GM23338 (cell line): ENCODE measurements at regions not wholly inside any gene's neighbourhood (a gene's known extent, or its start where the extent isn't known, plus 50 kb on each side); places are given as distances from the start of the nearest gene placed in this dataset.

ENCODE experiments used
- ATAC-seq: fragments of 200-7000 bp; cut with Tn5 transposase; 3 replicates; pipeline ENCODE4 v1.9.1; 2020
- DNase-seq: peaks from one replicate; pipeline ENCODE4 v3.0.0-alpha.2; 2015; ENCODE audit warnings: low spot score
- H2AFZ ChIP-seq: fragments of 200-600 bp; sonication (generic); 2 replicates; pipeline ENCODE4 v1.8.0; 2016; ENCODE audit warnings: antibody characterized with exemption, mild to moderate bottlenecking, moderate library complexity
- H3F3A ChIP-seq: fragments of 200-600 bp; sonication (generic); replicated peaks from 2 replicates; pipeline ENCODE4 v1.8.0; 2017; ENCODE audit warnings: antibody characterized with exemption, mixed run types, low read depth
- H3K27ac ChIP-seq: fragments of 200-600 bp; sonication (generic); 2 replicates; pipeline ENCODE4 v1.6.1; 2016; ENCODE audit warnings: low read depth
- H3K27me3 ChIP-seq: fragments of 200-600 bp; sonication (generic); 2 replicates; pipeline ENCODE4 v1.8.0; 2016; ENCODE audit warnings: mild to moderate bottlenecking, mixed run types, moderate library complexity; ENCODE audit not compliant: insufficient read depth
- H3K36me3 ChIP-seq: fragments of 200-600 bp; sonication (generic); 2 replicates; pipeline ENCODE4 v1.8.0; 2016; ENCODE audit warnings: mild to moderate bottlenecking; ENCODE audit not compliant: insufficient read depth
- H3K4me1 ChIP-seq: fragments of 200-600 bp; sonication (generic); 2 replicates; pipeline ENCODE4 v1.8.0; 2016; ENCODE audit warnings: mild to moderate bottlenecking, moderate library complexity; ENCODE audit not compliant: insufficient read depth
- H3K4me2 ChIP-seq: fragments of 200-600 bp; sonication (generic); 2 replicates; pipeline ENCODE4 v1.7.1; 2017; ENCODE audit warnings: mixed run types
- H3K4me3 ChIP-seq: fragments of 200-600 bp; sonication (generic); 2 replicates; pipeline ENCODE4 v1.6.1; 2016; ENCODE audit warnings: mixed run types
- H3K79me2 ChIP-seq: fragments of 200-600 bp; sonication (generic); replicated peaks from 2 replicates; pipeline ENCODE4 v1.8.0; 2017; ENCODE audit warnings: mild to moderate bottlenecking; ENCODE audit not compliant: insufficient read depth
- H3K9me2 ChIP-seq: fragments of 200-600 bp; sonication (generic); 2 replicates; pipeline ENCODE4 v1.8.0; 2017; ENCODE audit not compliant: insufficient read depth
- H4K20me1 ChIP-seq: fragments of 200-600 bp; sonication (generic); replicated peaks from 2 replicates; pipeline ENCODE4 v1.8.0; 2017; ENCODE audit warnings: mild to moderate bottlenecking; ENCODE audit not compliant: insufficient read depth
- H3K27ac Mint-ChIP-seq: 2 replicates; pipeline ENCODE4 v1.8.0; 2020; ENCODE audit warnings: inconsistent platforms, mild to moderate bottlenecking, moderate library complexity, mixed read lengths
- H3K27me3 Mint-ChIP-seq: 3 replicates; pipeline ENCODE4 v1.8.0; 2022; ENCODE audit warnings: low read depth, mild to moderate bottlenecking, moderate library complexity, mixed read lengths, inconsistent platforms; ENCODE audit not compliant: insufficient read depth, poor library complexity
- H3K36me3 Mint-ChIP-seq: 3 replicates; pipeline ENCODE4 v1.8.0; 2021; ENCODE audit warnings: low read depth, mild to moderate bottlenecking, inconsistent platforms, moderate library complexity, mixed read lengths
- H3K4me1 Mint-ChIP-seq: 3 replicates; pipeline ENCODE4 v1.8.0; 2020; ENCODE audit warnings: mild to moderate bottlenecking, inconsistent platforms, mixed read lengths
- H3K4me3 Mint-ChIP-seq: 3 replicates; pipeline ENCODE4 v1.8.0; 2021; ENCODE audit warnings: moderate library complexity, mild to moderate bottlenecking, inconsistent platforms, mixed read lengths
- H3K9me3 Mint-ChIP-seq: 3 replicates; pipeline ENCODE4 v1.8.0; 2020; ENCODE audit warnings: moderate library complexity, mild to moderate bottlenecking, inconsistent platforms, mixed read lengths
- CREB1 ChIP-seq: fragments of 250-450 bp; sonication (Bioruptor Pico); IDR thresholded peaks from 2 replicates; pipeline ENCODE4 v1.5.0; 2020; ENCODE audit warnings: low read depth, mild to moderate bottlenecking, moderate library complexity
- CTCF ChIP-seq, 2 experiments: fragments of 200-600 bp in 1 of 2; sonication (generic) in 1 of 2; conservative IDR thresholded peaks; 2 replicates each; pipeline versions ENCODE4 v1.5.1 to v1.6.1; 2016 to 2017; ENCODE audit warnings: antibody characterized with exemption in 2 of 2, low read depth in 2 of 2, mild to moderate bottlenecking in 2 of 2, moderate library complexity in 1 of 2
- ETS1 ChIP-seq: IDR thresholded peaks from 2 replicates; pipeline ENCODE4 v1.6.1; 2016; ENCODE audit warnings: antibody characterized with exemption
- EZH2 ChIP-seq: fragments of 200-600 bp; sonication (generic); IDR thresholded peaks from one replicate; pipeline ENCODE4 v1.8.0; 2017; ENCODE audit warnings: antibody characterized with exemption, mild to moderate bottlenecking, low read depth; ENCODE audit not compliant: unreplicated experiment
- EZH2phosphoT487 ChIP-seq: fragments of 200-600 bp; sonication (generic); IDR thresholded peaks from one replicate; pipeline ENCODE4 v1.8.1; 2018; ENCODE audit warnings: antibody characterized with exemption; ENCODE audit not compliant: unreplicated experiment
- JUNB ChIP-seq: IDR thresholded peaks from one replicate; pipeline ENCODE4 v1.6.1; 2016; ENCODE audit warnings: antibody characterized with exemption; ENCODE audit not compliant: unreplicated experiment
- NANOG ChIP-seq: IDR thresholded peaks from 2 replicates; pipeline ENCODE4 v1.6.1; 2016; ENCODE audit warnings: antibody characterized with exemption, borderline replicate concordance
- POLR2AphosphoS5 ChIP-seq: IDR thresholded peaks from 2 replicates; pipeline ENCODE4 v1.6.1; 2016; ENCODE audit warnings: antibody characterized with exemption, low read depth
- REST ChIP-seq: IDR thresholded peaks from one replicate; pipeline ENCODE4 v1.6.1; 2018; ENCODE audit warnings: antibody characterized with exemption; ENCODE audit not compliant: unreplicated experiment
- STAT1 ChIP-seq: IDR thresholded peaks from one replicate; pipeline ENCODE4 v1.6.1; 2016; ENCODE audit warnings: antibody characterized with exemption; ENCODE audit not compliant: unreplicated experiment
- ZNF114 ChIP-seq: fragments of 250-450 bp; sonication (Bioruptor Pico); IDR thresholded peaks from 2 replicates; pipeline ENCODE4 v1.5.0; 2020; ENCODE audit warnings: mild to moderate bottlenecking, moderate library complexity
- ZNF331 ChIP-seq: fragments of 250-450 bp; sonication (Bioruptor Pico); IDR thresholded peaks from 2 replicates; pipeline ENCODE4 v1.5.0; 2020; ENCODE audit warnings: low read depth, mild to moderate bottlenecking, moderate library complexity
- ZNF462 ChIP-seq: fragments of 250-450 bp; sonication (Bioruptor Pico); IDR thresholded peaks from 2 replicates; pipeline ENCODE4 v1.5.0; 2020; ENCODE audit warnings: mild to moderate bottlenecking, moderate library complexity

- DNase-seq (no peak), ATAC-seq (no peak)
- Mint-ChIP-seq H3K27ac (no peak overlapping the region), H3K27me3 (no peaks in the 10 kb centered on the region), H3K4me1 (peaks cover 7% of the 10 kb centered on the region; the same call in 2 of the 3 replicates), H3K9me3 (no peaks in the 10 kb centered on the region; the same call in 2 of the 3 replicates), H3K36me3 (no peaks in the 10 kb centered on the region), H3K4me3 (no peak overlapping the region)
- Histone ChIP-seq H3K27ac (no peak overlapping the region), H3F3A (no peaks in the 10 kb centered on the region), H3K4me1 (0 out of 2 replicates have a peak, but pooled peaks cover 6% of the 10 kb centered on the region), H4K20me1 (no peaks in the 10 kb centered on the region), H3K36me3 (no peaks in the 10 kb centered on the region), H3K4me3 (no peak overlapping the region), H2AFZ (no peak overlapping the region), H3K4me2 (no peak overlapping the region), H3K27me3 (no peaks in the 10 kb centered on the region), H3K79me2 (no peaks in the 10 kb centered on the region), H3K9me2 (no peaks in the 10 kb centered on the region; the same call in 1 of the 2 replicates)
- TF ChIP-seq CTCF (conservative IDR thresholded peaks at IDR 0.05; ENCODE audit: low read depth in 2 of 2) (no peak), EZH2phosphoT487 (no peak), CREB1 (CRISPR knock-in tag) (no peak), STAT1 (no peak), ZNF331 (no peak), EZH2 (no peak), POLR2AphosphoS5 (no peak), JUNB (no peak), ZNF114 (CRISPR knock-in tag) (no peak), REST (no peak), ETS1 (no peak), NANOG (no peak), ZNF462 (no peak)
Observed at GRCh38 chr10:21047511-21047910, 150.4 kb upstream of the NEBL start.
